Mesenchymal stem cell (in vitro differentiated cells and primary cell): ENCODE measurements at regions not wholly inside any gene's neighbourhood (a gene's known extent, or its start where the extent isn't known, plus 50 kb on each side); places are given as distances from the start of the nearest gene placed in this dataset.

Experiments
- DNase-seq: peaks from one replicate; pipeline ENCODE4 v3.0.0-alpha.2; 2013
- H2AFZ ChIP-seq: one replicate; pipeline ENCODE4 v1.6.1; 2013; ENCODE audit warnings: low read depth, mild to moderate bottlenecking, control low read depth, inconsistent platforms, low read length, moderate library complexity
- H2AK5ac ChIP-seq: 2 replicates; pipeline ENCODE4 v1.6.1; 2013; ENCODE audit warnings: low read length, moderate library complexity, mild to moderate bottlenecking, inconsistent platforms; ENCODE audit not compliant: severe bottlenecking
- H2BK120ac ChIP-seq: one replicate; pipeline ENCODE4 v1.6.1; 2013; ENCODE audit warnings: low read depth, mild to moderate bottlenecking, inconsistent platforms, low read length, moderate library complexity
- H2BK12ac ChIP-seq, 2 experiments: one replicate each; pipeline ENCODE4 v1.6.1; 2013; ENCODE audit warnings: inconsistent platforms in 2 of 2, low read length in 2 of 2, mild to moderate bottlenecking in 2 of 2, moderate library complexity in 2 of 2, control low read depth in 1 of 2
- H2BK15ac ChIP-seq: one replicate; pipeline ENCODE4 v1.6.1; 2013; ENCODE audit warnings: mild to moderate bottlenecking, low read depth, inconsistent platforms; ENCODE audit not compliant: poor library complexity, severe bottlenecking
- H2BK5ac ChIP-seq: 2 replicates; pipeline ENCODE4 v1.6.1; 2013; ENCODE audit warnings: low read depth, mild to moderate bottlenecking, low read length, control low read depth, inconsistent platforms; ENCODE audit not compliant: poor library complexity, severe bottlenecking
- H3K14ac ChIP-seq, 2 experiments: one replicate each; pipeline ENCODE4 v1.6.1; 2013; ENCODE audit warnings: inconsistent platforms in 2 of 2, low read length in 2 of 2, control low read depth in 1 of 2, mild to moderate bottlenecking in 1 of 2, moderate library complexity in 1 of 2
- H3K18ac ChIP-seq, 2 experiments: one replicate each; pipeline ENCODE4 v1.6.1; 2013; ENCODE audit warnings: inconsistent platforms in 2 of 2, low read length in 2 of 2, control low read depth in 1 of 2, low read depth in 1 of 2, mild to moderate bottlenecking in 1 of 2
- H3K23ac ChIP-seq, 2 experiments: one replicate each; pipeline ENCODE4 v1.6.1; 2013; ENCODE audit warnings: inconsistent platforms in 2 of 2, low read length in 2 of 2, mild to moderate bottlenecking in 2 of 2, moderate library complexity in 2 of 2, control low read depth in 1 of 2
- H3K27ac ChIP-seq: 2 replicates; pipeline ENCODE4 v1.5.1; 2013; ENCODE audit warnings: mild to moderate bottlenecking, moderate library complexity, low read length, control low read depth, inconsistent platforms; ENCODE audit not compliant: poor library complexity, severe bottlenecking
- H3K27me3 ChIP-seq, 2 experiments: 2 replicates each; pipeline versions ENCODE4 v1.6.1 to v1.7.0; 2013; ENCODE audit warnings: low read length in 2 of 2, mild to moderate bottlenecking in 2 of 2, moderate library complexity in 2 of 2, control low read depth in 1 of 2, inconsistent platforms in 1 of 2; ENCODE audit not compliant: control insufficient read depth in 1 of 2, insufficient read depth in 1 of 2
- H3K36me3 ChIP-seq, 2 experiments: 2 replicates each; pipeline versions ENCODE4 v1.6.1 to v1.7.0; 2013; ENCODE audit warnings: low read length in 2 of 2, control low read depth in 1 of 2, inconsistent platforms in 1 of 2, low read depth in 1 of 2, mild to moderate bottlenecking in 1 of 2; ENCODE audit not compliant: insufficient read depth in 2 of 2, control insufficient read depth in 1 of 2
- H3K4ac ChIP-seq, 2 experiments: one replicate each; pipeline ENCODE4 v1.6.1; 2013; ENCODE audit warnings: inconsistent platforms in 2 of 2, low read length in 2 of 2, mild to moderate bottlenecking in 2 of 2, moderate library complexity in 2 of 2, control low read depth in 1 of 2, low read depth in 1 of 2
- H3K4me1 ChIP-seq: 2 replicates; pipeline ENCODE4 v1.6.1; 2013; ENCODE audit warnings: low read depth, low read length, control low read depth; ENCODE audit not compliant: control insufficient read depth, insufficient read depth
- H3K4me2 ChIP-seq: 2 replicates; pipeline ENCODE4 v1.6.1; 2013; ENCODE audit warnings: low read length, mild to moderate bottlenecking, inconsistent platforms; ENCODE audit not compliant: poor library complexity, severe bottlenecking
- H3K4me3 ChIP-seq, 2 experiments: 2 replicates each; pipeline versions ENCODE4 v1.5.1 to v1.7.0; 2013; ENCODE audit warnings: low read length in 2 of 2, mild to moderate bottlenecking in 2 of 2, control low read depth in 1 of 2, low read depth in 1 of 2; ENCODE audit not compliant: insufficient read depth in 1 of 2
- H3K79me1 ChIP-seq: replicated peaks from 2 replicates; pipeline ENCODE4 v1.6.1; 2013; ENCODE audit warnings: mild to moderate bottlenecking, control low read depth, low read length, inconsistent platforms; ENCODE audit not compliant: poor library complexity, severe bottlenecking
- H3K9ac ChIP-seq: 2 replicates; pipeline ENCODE4 v1.7.0; 2013; ENCODE audit warnings: mild to moderate bottlenecking, low read length, moderate library complexity
- H3K9me3 ChIP-seq: 2 replicates; pipeline ENCODE4 v1.7.0; 2013; ENCODE audit warnings: mild to moderate bottlenecking, low read length; ENCODE audit not compliant: control insufficient read depth
- H4K8ac ChIP-seq: one replicate; pipeline ENCODE4 v1.6.1; 2013; ENCODE audit warnings: inconsistent platforms, mild to moderate bottlenecking, low read length, moderate library complexity
- H4K91ac ChIP-seq: one replicate; pipeline ENCODE4 v1.6.1; 2013; ENCODE audit warnings: mild to moderate bottlenecking, low read length, inconsistent platforms
- WGBS: methylation state at CpG from one replicate; pipeline ENCODE4 v1.1.7; 2013; ENCODE audit warnings: mixed read lengths; 5-methylcytosine and 5-hydroxymethylcytosine counted together

DNA sequence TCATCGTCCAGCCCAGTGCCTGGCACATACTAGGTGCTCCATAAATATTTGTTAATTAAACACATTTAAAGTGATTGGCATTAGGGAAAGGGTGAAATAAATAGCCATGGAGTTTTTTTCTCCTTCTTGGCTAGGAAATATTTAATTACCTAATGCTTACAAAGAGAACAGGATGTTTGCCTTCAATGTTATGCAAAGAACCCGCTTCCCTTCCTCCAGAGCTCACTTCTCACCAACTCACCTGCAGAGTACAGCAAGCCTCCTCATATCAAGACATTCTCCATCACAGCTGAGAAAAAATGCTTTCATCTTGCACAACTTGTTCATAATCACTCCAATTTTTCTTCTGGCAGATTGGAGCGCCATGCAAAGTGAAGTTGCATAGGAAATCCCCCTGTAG, 161.7 kb upstream of the STK32A start:
- no peak overlapping the region for H2BK120ac ChIP-seq
- H3K36me3 ChIP-seq, result no peaks in the 10 kb centered on the region
- WGBS, result 89% methylated on average over 2 of the region's 3 CpGs
- no peak overlapping the region for H3K14ac ChIP-seq
- no peak overlapping the region for H2AFZ ChIP-seq
- H3K9ac ChIP-seq, result no peak overlapping the region
- no peak overlapping the region for H3K23ac ChIP-seq
- H3K27me3 ChIP-seq, result no peaks in the 10 kb centered on the region
- no peaks in the 10 kb centered on the region for H3K79me1 ChIP-seq
- no peak overlapping the region for H3K27ac ChIP-seq
- no peak overlapping the region for H2AK5ac ChIP-seq
- no peak overlapping the region for H4K91ac ChIP-seq
- no peak overlapping the region for H2BK12ac ChIP-seq
- DNase-seq, result no peak
- H2BK5ac ChIP-seq, result no peak overlapping the region
- H3K18ac ChIP-seq, result no peak overlapping the region
- no peak overlapping the region for H3K4me3 ChIP-seq
- H3K9me3 ChIP-seq, result no peaks in the 10 kb centered on the region
- H4K8ac ChIP-seq, result no peak overlapping the region
- no peak overlapping the region for H2BK15ac ChIP-seq
- H3K4me2 ChIP-seq, result no peak overlapping the region
- H3K4ac ChIP-seq, result no peak overlapping the region
- H3K4me1 ChIP-seq, result no peaks in the 10 kb centered on the region

DNA sequence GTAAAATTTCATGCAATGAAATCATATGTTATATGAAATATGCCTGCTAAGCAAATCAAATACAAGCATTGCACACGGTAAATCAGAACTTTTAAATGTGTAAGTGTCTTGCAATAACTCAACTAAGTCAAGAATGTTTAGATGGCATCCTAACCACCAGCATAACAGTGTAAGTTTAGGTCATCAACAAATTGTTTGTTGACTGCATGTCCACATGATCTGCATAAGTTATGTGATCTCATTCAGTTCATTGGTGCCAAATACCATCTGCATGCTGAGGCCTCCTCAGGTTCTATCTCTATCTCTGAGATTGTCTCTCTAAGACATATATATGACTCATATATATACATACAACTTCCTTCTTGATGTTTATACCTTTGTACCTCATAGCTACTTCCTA, 159.6 kb upstream of the STK32A start:
- Histone ChIP-seq H2BK120ac (no peak overlapping the region), H2AK5ac (no peak overlapping the region), H3K9me3 (no peaks in the 10 kb centered on the region), H3K4me2 (no peak overlapping the region), H3K36me3 (no peaks in the 10 kb centered on the region), H3K27ac (no peak overlapping the region), H3K18ac (no peak overlapping the region), H3K14ac (no peak overlapping the region), H3K23ac (no peak overlapping the region), H4K91ac (no peak overlapping the region), H3K4me3 (no peak overlapping the region), H2AFZ (no peak overlapping the region), H3K4me1 (no peaks in the 10 kb centered on the region), H3K27me3 (no peaks in the 10 kb centered on the region), H2BK12ac (no peak overlapping the region), H4K8ac (no peak overlapping the region), H3K4ac (no peak overlapping the region), H3K9ac (no peak overlapping the region), H2BK5ac (no peak overlapping the region), H2BK15ac (no peak overlapping the region), H3K79me1 (no peaks in the 10 kb centered on the region)
- WGBS, result no CpG with 5 or more reads among the region's 1 CpG
- no peak for DNase-seq

DNA sequence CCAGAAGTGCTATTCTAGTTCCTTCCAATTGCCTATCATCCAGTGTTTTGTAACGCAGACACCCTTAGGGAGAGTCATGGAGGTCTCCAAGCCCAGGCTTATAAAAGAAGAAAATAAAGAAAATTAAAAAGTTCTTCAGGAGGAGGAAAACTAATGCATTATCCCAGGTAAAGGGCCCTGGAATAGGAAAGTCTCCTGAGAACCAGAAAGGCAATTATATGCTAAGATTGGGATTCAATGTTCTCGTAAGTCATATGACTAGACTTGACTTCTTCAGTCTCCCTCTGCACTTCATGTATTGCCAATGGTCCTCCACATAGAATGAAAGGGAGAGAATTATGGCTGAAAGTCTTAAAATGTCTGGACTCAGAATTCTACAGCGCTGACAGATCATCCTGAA, 154.4 kb upstream of the STK32A start:
- H4K91ac ChIP-seq, result no peak overlapping the region
- no peak overlapping the region for H2BK5ac ChIP-seq
- H2BK15ac ChIP-seq, result no peak overlapping the region
- H3K4ac ChIP-seq, result no peak overlapping the region
- no peak overlapping the region for H3K4me2 ChIP-seq
- 71% methylated on average over 1 of the region's 3 CpGs for WGBS
- H2AK5ac ChIP-seq, result no peak overlapping the region
- H3K9ac ChIP-seq, result no peak overlapping the region
- no peak overlapping the region for H2AFZ ChIP-seq
- no peak overlapping the region for H3K14ac ChIP-seq
- H3K79me1 ChIP-seq, result no peaks in the 10 kb centered on the region
- no peak overlapping the region for H3K18ac ChIP-seq
- no peaks in the 10 kb centered on the region for H3K36me3 ChIP-seq
- no peaks in the 10 kb centered on the region for H3K9me3 ChIP-seq
- no peak overlapping the region for H3K27ac ChIP-seq
- H4K8ac ChIP-seq, result no peak overlapping the region
- H3K23ac ChIP-seq, result no peak overlapping the region
- no peaks in the 10 kb centered on the region for H3K27me3 ChIP-seq
- no peak overlapping the region for H2BK120ac ChIP-seq
- H3K4me1 ChIP-seq, result peaks cover 2% of the 10 kb centered on the region
- no peak overlapping the region for H3K4me3 ChIP-seq
- no peak overlapping the region for H2BK12ac ChIP-seq
- no peak for DNase-seq

DNA sequence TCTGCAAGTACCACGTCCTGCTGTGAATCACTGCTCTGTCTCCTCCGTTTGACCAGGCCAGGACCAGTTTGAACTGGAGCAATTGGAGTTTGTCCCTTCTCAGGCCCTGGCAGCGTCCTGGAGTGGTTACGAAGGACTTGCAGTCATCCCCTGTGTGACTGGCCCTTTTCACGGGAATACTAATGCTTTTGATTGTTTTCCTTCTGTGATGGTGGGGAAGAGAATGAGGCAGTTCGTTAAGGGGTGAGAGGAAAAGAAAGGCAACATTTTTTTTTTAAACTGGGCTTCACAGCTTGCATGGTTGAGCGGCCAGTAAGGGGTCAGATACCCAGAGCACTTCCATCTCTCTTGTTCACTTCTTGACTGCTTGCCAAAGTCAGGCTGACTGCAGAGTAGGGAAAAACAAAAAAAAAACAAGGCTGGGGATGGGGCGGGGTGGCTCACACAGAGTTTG, 153.5 kb upstream of the STK32A start:
- no peaks in the 10 kb centered on the region for H3K9me3 ChIP-seq
- no peak overlapping the region for H4K8ac ChIP-seq
- no peak overlapping the region for H2BK15ac ChIP-seq
- DNase-seq, result no peak
- no peaks in the 10 kb centered on the region for H3K27me3 ChIP-seq
- no peak overlapping the region for H3K27ac ChIP-seq
- no peaks in the 10 kb centered on the region for H3K36me3 ChIP-seq
- H3K9ac ChIP-seq, result no peak overlapping the region
- no peak overlapping the region for H3K23ac ChIP-seq
- H3K14ac ChIP-seq, result no peak overlapping the region
- H3K4me3 ChIP-seq, result no peak overlapping the region
- no peaks in the 10 kb centered on the region for H3K79me1 ChIP-seq
- no peak overlapping the region for H2BK12ac ChIP-seq
- H2BK120ac ChIP-seq, result no peak overlapping the region
- WGBS, result 64% methylated on average over 8 of the region's 8 CpGs
- H3K4me2 ChIP-seq, result no peak overlapping the region
- H3K18ac ChIP-seq, result no peak overlapping the region
- H2BK5ac ChIP-seq, result no peak overlapping the region
- H3K4me1 ChIP-seq, result peaks cover 2% of the 10 kb centered on the region
- no peak overlapping the region for H3K4ac ChIP-seq
- H2AFZ ChIP-seq, result no peak overlapping the region
- H2AK5ac ChIP-seq, result no peak overlapping the region
- H4K91ac ChIP-seq, result no peak overlapping the region
